WERI-Rb-1 (cell line): ENCODE measurements at regions not wholly inside any gene's neighbourhood (a gene's known extent, or its start where the extent isn't known, plus 50 kb on each side); places are given as distances from the start of the nearest gene placed in this dataset.

Experiments
- DNase-seq: peaks from one replicate; pipeline ENCODE4 v3.0.0-alpha.2; 2020
- H3K27ac ChIP-seq: fragments of 250-450 bp; sonication (Bioruptor Pico); 2 replicates; pipeline ENCODE4 v1.5.1; 2020; ENCODE audit warnings: mild to moderate bottlenecking, moderate library complexity
- H3K27me3 ChIP-seq: fragments of 250-450 bp; sonication (Bioruptor Pico); 2 replicates; pipeline ENCODE4 v1.5.1; 2021; ENCODE audit warnings: mild to moderate bottlenecking, low read depth, moderate library complexity; ENCODE audit not compliant: insufficient read depth, severe bottlenecking
- H3K36me3 ChIP-seq: fragments of 250-450 bp; sonication (Bioruptor Pico); 2 replicates; pipeline ENCODE4 v1.5.1; 2020; ENCODE audit warnings: mild to moderate bottlenecking, moderate library complexity
- H3K4me3 ChIP-seq: 2 replicates; pipeline ENCODE4 v1.5.1; 2011; ENCODE audit warnings: low read depth, mild to moderate bottlenecking, control low read depth, low read length
- H3K9me3 ChIP-seq: fragments of 250-450 bp; sonication (Bioruptor Pico); 2 replicates; pipeline ENCODE4 v1.5.1; 2021; ENCODE audit warnings: mild to moderate bottlenecking, moderate library complexity; ENCODE audit not compliant: severe bottlenecking
- TF ChIP-seq, protein P1 (sequence below): IDR thresholded peaks from 2 replicates; pipeline ENCODE4 v1.5.1; 2011; ENCODE audit warnings: low read depth, mild to moderate bottlenecking, control low read depth, inconsistent platforms, low read length

GRCh38 chr15:29208836-29209235, 60.8 kb downstream of the NSMCE3 start:
- peaks cover 90% of the 10 kb centered on the region for H3K27me3 ChIP-seq
- peaks cover 5% of the 10 kb centered on the region for H3K9me3 ChIP-seq
- TF ChIP-seq, protein P1, sequence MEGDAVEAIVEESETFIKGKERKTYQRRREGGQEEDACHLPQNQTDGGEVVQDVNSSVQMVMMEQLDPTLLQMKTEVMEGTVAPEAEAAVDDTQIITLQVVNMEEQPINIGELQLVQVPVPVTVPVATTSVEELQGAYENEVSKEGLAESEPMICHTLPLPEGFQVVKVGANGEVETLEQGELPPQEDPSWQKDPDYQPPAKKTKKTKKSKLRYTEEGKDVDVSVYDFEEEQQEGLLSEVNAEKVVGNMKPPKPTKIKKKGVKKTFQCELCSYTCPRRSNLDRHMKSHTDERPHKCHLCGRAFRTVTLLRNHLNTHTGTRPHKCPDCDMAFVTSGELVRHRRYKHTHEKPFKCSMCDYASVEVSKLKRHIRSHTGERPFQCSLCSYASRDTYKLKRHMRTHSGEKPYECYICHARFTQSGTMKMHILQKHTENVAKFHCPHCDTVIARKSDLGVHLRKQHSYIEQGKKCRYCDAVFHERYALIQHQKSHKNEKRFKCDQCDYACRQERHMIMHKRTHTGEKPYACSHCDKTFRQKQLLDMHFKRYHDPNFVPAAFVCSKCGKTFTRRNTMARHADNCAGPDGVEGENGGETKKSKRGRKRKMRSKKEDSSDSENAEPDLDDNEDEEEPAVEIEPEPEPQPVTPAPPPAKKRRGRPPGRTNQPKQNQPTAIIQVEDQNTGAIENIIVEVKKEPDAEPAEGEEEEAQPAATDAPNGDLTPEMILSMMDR: no peak
- no peak for DNase-seq
- H3K4me3 ChIP-seq: no peak overlapping the region
- no peak overlapping the region for H3K27ac ChIP-seq
- no peaks in the 10 kb centered on the region for H3K36me3 ChIP-seq

GRCh38 chr15:29208352-29208751, 61.3 kb downstream of the NSMCE3 start:
- H3K27ac ChIP-seq: no peak overlapping the region
- TF ChIP-seq, protein P1: no peak
- H3K9me3 ChIP-seq: peaks cover 5% of the 10 kb centered on the region
- no peaks in the 10 kb centered on the region for H3K36me3 ChIP-seq
- no peak overlapping the region for H3K4me3 ChIP-seq
- H3K27me3 ChIP-seq: peaks cover 92% of the 10 kb centered on the region
- DNase-seq: no peak

GRCh38 chr15:29207758-29208108, 61.9 kb downstream of the NSMCE3 start:
- no peak for DNase-seq

DNA sequence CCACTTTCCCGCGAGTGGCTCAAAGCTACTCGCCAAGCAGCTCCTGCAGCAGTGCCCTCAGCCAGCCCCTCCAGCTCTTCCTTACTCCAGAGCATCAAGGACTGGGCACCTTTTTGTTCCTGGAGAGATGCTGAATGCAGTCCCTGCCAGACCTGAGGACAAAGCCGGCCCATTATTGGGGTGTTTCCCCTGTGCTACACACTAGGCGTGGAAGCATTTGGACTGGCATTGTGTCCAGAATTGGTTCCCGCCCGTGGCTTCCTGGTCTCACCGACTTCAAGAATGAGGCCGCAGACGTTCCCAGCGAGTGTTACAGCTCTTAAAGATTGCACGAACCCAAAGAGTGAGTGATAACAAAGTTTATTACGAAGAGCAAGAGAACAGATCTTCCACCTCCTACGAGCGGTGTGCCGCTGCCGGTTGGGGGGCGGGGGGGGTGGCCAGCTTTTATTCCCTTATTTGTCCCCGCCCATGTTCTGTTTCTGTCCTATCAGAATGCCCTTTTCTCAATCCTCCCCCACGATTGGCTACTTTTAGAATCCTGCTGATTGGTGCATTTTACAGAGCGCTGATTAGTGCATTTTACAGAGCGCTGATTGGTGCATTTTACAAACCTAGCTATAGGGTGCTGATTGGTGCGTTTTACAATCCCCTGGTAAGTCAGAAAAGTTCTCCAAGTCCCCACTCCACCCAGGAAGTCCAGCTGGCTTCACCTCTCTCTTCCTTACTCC, 62.4 kb downstream of the NSMCE3 start:
- no peak for DNase-seq
- Histone ChIP-seq H3K9me3 (no peaks in the 10 kb centered on the region), H3K36me3 (no peaks in the 10 kb centered on the region), H3K27me3 (peaks cover 94% of the 10 kb centered on the region), H3K4me3 (no peak overlapping the region), H3K27ac (no peak overlapping the region)
- TF ChIP-seq, protein P1: no peak

More at GRCh38 chr15:29207758-29208108, 61.9 kb downstream of the NSMCE3 start:
- no peak overlapping the region for H3K27ac ChIP-seq
- no peaks in the 10 kb centered on the region for H3K36me3 ChIP-seq
- H3K4me3 ChIP-seq: no peak overlapping the region
- peaks cover 96% of the 10 kb centered on the region for H3K27me3 ChIP-seq
- TF ChIP-seq, protein P1: no peak
- H3K9me3 ChIP-seq: peaks cover 2% of the 10 kb centered on the region

GRCh38 chr15:29205186-29205585, 64.4 kb downstream of the NSMCE3 start:
- Histone ChIP-seq H3K4me3 (no peak overlapping the region), H3K36me3 (no peaks in the 10 kb centered on the region), H3K9me3 (no peaks in the 10 kb centered on the region), H3K27ac (no peak overlapping the region), H3K27me3 (peaks cover 94% of the 10 kb centered on the region)
- no peak for DNase-seq
- TF ChIP-seq, protein P1: no peak

GRCh38 chr15:29204369-29204755, 65.3 kb downstream of the NSMCE3 start:
- peaks cover 86% of the 10 kb centered on the region for H3K27me3 ChIP-seq
- no peak overlapping the region for H3K4me3 ChIP-seq
- no peak for DNase-seq
- no peak overlapping the region for H3K27ac ChIP-seq
- TF ChIP-seq, protein P1: no peak
- no peaks in the 10 kb centered on the region for H3K36me3 ChIP-seq
- H3K9me3 ChIP-seq: no peaks in the 10 kb centered on the region
